SU-DHL-6 (cell line): ENCODE measurements at regions not wholly inside any gene's neighbourhood (a gene's known extent, or its start where the extent isn't known, plus 50 kb on each side); places are given as distances from the start of the nearest gene placed in this dataset.

Experiments used
- H2AFZ ChIP-seq: fragments of 200-600 bp; sonication (generic); 2 replicates; pipeline ENCODE4 v1.6.1; 2014; ENCODE audit warnings: low read depth, mild to moderate bottlenecking, moderate library complexity, mixed read lengths, antibody characterized with exemption, low read length; ENCODE audit not compliant: severe bottlenecking
- H3F3A ChIP-seq: fragments of 200-600 bp; shearing (Covaris generic); 2 replicates; pipeline ENCODE4 v1.6.0; 2016; ENCODE audit warnings: antibody characterized with exemption, mild to moderate bottlenecking; ENCODE audit not compliant: insufficient read depth
- H3K27ac ChIP-seq: fragments of 200-600 bp; sonication (generic); 2 replicates; pipeline ENCODE4 v1.5.1; 2016; ENCODE audit warnings: low read depth, mild to moderate bottlenecking, low read length, moderate library complexity, mixed read lengths
- H3K27me3 ChIP-seq: fragments of 200-600 bp; sonication (generic), shearing (Covaris generic); 2 replicates; pipeline ENCODE4 v1.6.0; 2014; ENCODE audit warnings: mild to moderate bottlenecking, low read length
- H3K36me3 ChIP-seq: fragments of 200-600 bp; sonication (generic); 2 replicates; pipeline ENCODE4 v1.6.1; 2014; ENCODE audit warnings: mild to moderate bottlenecking, low read length, mixed read lengths
- H3K4me2 ChIP-seq: fragments of 300-600, 200-600 bp; shearing (Covaris generic), sonication (generic); 2 replicates; pipeline ENCODE4 v1.6.0; 2014; ENCODE audit warnings: low read length, low read depth, mild to moderate bottlenecking; ENCODE audit not compliant: poor library complexity, severe bottlenecking
- H3K4me3 ChIP-seq: fragments of 200-600 bp; sonication (generic); 2 replicates; pipeline ENCODE4 v1.5.1; 2014; ENCODE audit warnings: antibody characterized with exemption, low read length, mild to moderate bottlenecking, mixed read lengths; ENCODE audit not compliant: insufficient read depth, poor library complexity, severe bottlenecking
- H3K79me2 ChIP-seq: fragments of 200-600 bp; sonication (generic); 2 replicates; pipeline ENCODE4 v1.6.1; 2014; ENCODE audit warnings: mild to moderate bottlenecking, low read length, moderate library complexity; ENCODE audit not compliant: insufficient read depth
- H3K9ac ChIP-seq: fragments of 200-600 bp; sonication (generic); 2 replicates; pipeline ENCODE4 v1.7.0; 2014; ENCODE audit warnings: mild to moderate bottlenecking, low read length
- H3K9me2 ChIP-seq: fragments of 200-600 bp; sonication (generic); replicated peaks from 2 replicates; pipeline ENCODE4 v1.6.1; 2014; ENCODE audit warnings: low read length; ENCODE audit not compliant: insufficient read depth
- H3K9me3 ChIP-seq: fragments of 200-600 bp; sonication (generic); 2 replicates; pipeline ENCODE4 v1.6.1; 2014; ENCODE audit warnings: low read length, mixed read lengths; ENCODE audit not compliant: insufficient read depth
- H4K20me1 ChIP-seq: fragments of 200-600 bp; sonication (generic); 2 replicates; pipeline ENCODE4 v1.6.1; 2014; ENCODE audit warnings: low read depth, mild to moderate bottlenecking, antibody characterized with exemption, low read length, moderate library complexity, mixed read lengths
- CTCF ChIP-seq: fragments of 200-600 bp; sonication (generic); IDR thresholded peaks from one replicate; pipeline ENCODE4 v1.5.1; 2017; ENCODE audit warnings: antibody characterized with exemption, mild to moderate bottlenecking, low read length, moderate library complexity; ENCODE audit not compliant: insufficient read depth, poor library complexity, severe bottlenecking
- EZH2phosphoT487 ChIP-seq: fragments of 200-600 bp; sonication (generic), shearing (Covaris generic); conservative IDR thresholded peaks from 2 replicates; pipeline ENCODE4 v1.6.1; 2018; ENCODE audit warnings: mild to moderate bottlenecking, antibody characterized with exemption, low read length, moderate library complexity, mixed read lengths

GRCh38 chr18:78619854-78620253, 359.8 kb upstream of the SALL3 start:
- no peak overlapping the region for H3K4me2 ChIP-seq
- H3K4me3 ChIP-seq: no peak overlapping the region
- H3K36me3 ChIP-seq: no peaks in the 10 kb centered on the region
- H3K9me2 ChIP-seq: no peaks in the 10 kb centered on the region
- H3K79me2 ChIP-seq: no peaks in the 10 kb centered on the region
- H2AFZ ChIP-seq: no peak overlapping the region
- H3F3A ChIP-seq: no peaks in the 10 kb centered on the region
- TF ChIP-seq CTCF (no peak), EZH2phosphoT487 (no peak)
- no peak overlapping the region for H3K9ac ChIP-seq
- H3K27me3 ChIP-seq: no peaks in the 10 kb centered on the region
- H3K27ac ChIP-seq: no peak overlapping the region
- no peaks in the 10 kb centered on the region for H3K9me3 ChIP-seq
- H4K20me1 ChIP-seq: no peaks in the 10 kb centered on the region

- H2AFZ ChIP-seq: no peak overlapping the region
- H3K4me2 ChIP-seq: no peak overlapping the region
- H3K9me3 ChIP-seq: no peaks in the 10 kb centered on the region
- TF ChIP-seq EZH2phosphoT487 (no peak), CTCF (no peak)
- H3K27ac ChIP-seq: no peak overlapping the region
- no peaks in the 10 kb centered on the region for H3K27me3 ChIP-seq
- no peaks in the 10 kb centered on the region for H3K79me2 ChIP-seq
- no peak overlapping the region for H3K4me3 ChIP-seq
- no peaks in the 10 kb centered on the region for H3K36me3 ChIP-seq
- no peaks in the 10 kb centered on the region for H3K9me2 ChIP-seq
- H3F3A ChIP-seq: no peaks in the 10 kb centered on the region
- no peaks in the 10 kb centered on the region for H4K20me1 ChIP-seq
- H3K9ac ChIP-seq: no peak overlapping the region
Observed at GRCh38 chr18:78620326-78620725, 359.3 kb upstream of the SALL3 start.

- Histone ChIP-seq H3K27ac (no peak overlapping the region), H3K36me3 (no peaks in the 10 kb centered on the region), H3K4me3 (no peak overlapping the region), H3K27me3 (no peaks in the 10 kb centered on the region), H3K9ac (no peak overlapping the region), H3K9me3 (no peaks in the 10 kb centered on the region), H3K9me2 (no peaks in the 10 kb centered on the region), H3K4me2 (no peak overlapping the region), H2AFZ (no peak overlapping the region), H3F3A (no peaks in the 10 kb centered on the region), H4K20me1 (no peaks in the 10 kb centered on the region), H3K79me2 (no peaks in the 10 kb centered on the region)
- TF ChIP-seq EZH2phosphoT487 (no peak), CTCF (no peak)
Observed at GRCh38 chr18:78621141-78621755, 358.4 kb upstream of the SALL3 start.
